Calu3 (cell line): ENCODE measurements at regions not wholly inside any gene's neighbourhood (a gene's known extent, or its start where the extent isn't known, plus 50 kb on each side); places are given as distances from the start of the nearest gene placed in this dataset.

Experiments
- BruUV-seq: library from RNA; stranded (reverse); fragments of 400-500 nt; replicated peaks from 2 replicates; lab custom pipeline; 2021; lab: Mats Ljungman, UMichigan
- CTCF ChIA-PET: fragments of 300-600 bp; sonication (Branson Sonifier 250); formaldehyde crosslinking; loops from one replicate; lab custom pipeline; 2022; ENCODE audit warnings: antibody characterized with exemption; lab: Charles Lee
- DNase-seq: peaks from one replicate; pipeline ENCODE4 v3.0.0; 2022
- H3K27ac Mint-ChIP-seq: one replicate; pipeline ENCODE4 v1.8.0; 2022; ENCODE audit warnings: mixed read lengths; ENCODE audit not compliant: unreplicated experiment
- H3K27me3 Mint-ChIP-seq: one replicate; pipeline ENCODE4 v1.8.0; 2022; ENCODE audit warnings: mixed read lengths; ENCODE audit not compliant: unreplicated experiment
- H3K36me3 Mint-ChIP-seq: one replicate; pipeline ENCODE4 v1.8.0; 2022; ENCODE audit warnings: mild to moderate bottlenecking, moderate library complexity, mixed read lengths; ENCODE audit not compliant: insufficient read depth, unreplicated experiment
- H3K4me1 Mint-ChIP-seq: one replicate; pipeline ENCODE4 v1.8.0; 2022; ENCODE audit warnings: mild to moderate bottlenecking, low read depth, mixed read lengths; ENCODE audit not compliant: unreplicated experiment
- H3K4me3 Mint-ChIP-seq: one replicate; pipeline ENCODE4 v1.8.0; 2022; ENCODE audit warnings: mild to moderate bottlenecking, low read depth, moderate library complexity, mixed read lengths; ENCODE audit not compliant: unreplicated experiment
- H3K9me3 Mint-ChIP-seq: one replicate; pipeline ENCODE4 v1.8.0; 2022; ENCODE audit warnings: low read depth, mixed read lengths; ENCODE audit not compliant: unreplicated experiment
- intact Hi-C: fragments of 100-400 bp; cut with micrococcal nuclease; formaldehyde crosslinking; loops from one replicate; pipeline ENCODE4 v1.10.0; 2022; ENCODE audit not compliant: unreplicated experiment
- TF ChIP-seq, protein P1 (sequence below): fragments of 200-600 bp; IDR thresholded peaks from one replicate; pipeline ENCODE4 v1.8.0; 2022; ENCODE audit warnings: antibody characterized with exemption; ENCODE audit not compliant: unreplicated experiment

DNA sequence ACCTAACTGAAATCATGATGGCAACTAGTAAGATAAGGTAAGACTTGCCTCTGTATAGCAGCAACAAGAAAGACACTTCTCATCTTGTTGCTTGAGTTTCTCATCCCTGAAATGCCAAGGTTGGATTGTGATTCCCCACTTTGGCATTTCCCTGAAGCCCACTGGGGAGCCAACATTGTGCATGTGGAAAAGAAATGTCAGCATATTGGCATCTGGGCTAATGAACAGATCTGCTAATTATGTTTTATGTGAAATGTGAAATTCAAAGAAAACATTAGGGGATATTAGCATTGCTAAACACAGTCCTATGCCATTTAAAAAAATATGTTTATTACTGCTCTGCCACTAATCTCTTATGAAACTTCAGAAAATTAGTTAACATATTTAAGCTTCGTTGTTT, 126.3 kb upstream of the PCSK2 start:
- H3K36me3 Mint-ChIP-seq: no peaks in the 10 kb centered on the region
- no peak for DNase-seq
- no peaks in the 10 kb centered on the region for H3K9me3 Mint-ChIP-seq
- no TSS peak for BruUV-seq
- no peaks in the 10 kb centered on the region for H3K4me1 Mint-ChIP-seq
- H3K4me3 Mint-ChIP-seq: no peak overlapping the region
- no peak overlapping the region for H3K27ac Mint-ChIP-seq
- intact Hi-C loops: no loop called here
- H3K27me3 Mint-ChIP-seq: no peaks in the 10 kb centered on the region
- TF ChIP-seq, protein P1, sequence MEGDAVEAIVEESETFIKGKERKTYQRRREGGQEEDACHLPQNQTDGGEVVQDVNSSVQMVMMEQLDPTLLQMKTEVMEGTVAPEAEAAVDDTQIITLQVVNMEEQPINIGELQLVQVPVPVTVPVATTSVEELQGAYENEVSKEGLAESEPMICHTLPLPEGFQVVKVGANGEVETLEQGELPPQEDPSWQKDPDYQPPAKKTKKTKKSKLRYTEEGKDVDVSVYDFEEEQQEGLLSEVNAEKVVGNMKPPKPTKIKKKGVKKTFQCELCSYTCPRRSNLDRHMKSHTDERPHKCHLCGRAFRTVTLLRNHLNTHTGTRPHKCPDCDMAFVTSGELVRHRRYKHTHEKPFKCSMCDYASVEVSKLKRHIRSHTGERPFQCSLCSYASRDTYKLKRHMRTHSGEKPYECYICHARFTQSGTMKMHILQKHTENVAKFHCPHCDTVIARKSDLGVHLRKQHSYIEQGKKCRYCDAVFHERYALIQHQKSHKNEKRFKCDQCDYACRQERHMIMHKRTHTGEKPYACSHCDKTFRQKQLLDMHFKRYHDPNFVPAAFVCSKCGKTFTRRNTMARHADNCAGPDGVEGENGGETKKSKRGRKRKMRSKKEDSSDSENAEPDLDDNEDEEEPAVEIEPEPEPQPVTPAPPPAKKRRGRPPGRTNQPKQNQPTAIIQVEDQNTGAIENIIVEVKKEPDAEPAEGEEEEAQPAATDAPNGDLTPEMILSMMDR: no peak
- CTCF ChIA-PET: no interaction called here

DNA sequence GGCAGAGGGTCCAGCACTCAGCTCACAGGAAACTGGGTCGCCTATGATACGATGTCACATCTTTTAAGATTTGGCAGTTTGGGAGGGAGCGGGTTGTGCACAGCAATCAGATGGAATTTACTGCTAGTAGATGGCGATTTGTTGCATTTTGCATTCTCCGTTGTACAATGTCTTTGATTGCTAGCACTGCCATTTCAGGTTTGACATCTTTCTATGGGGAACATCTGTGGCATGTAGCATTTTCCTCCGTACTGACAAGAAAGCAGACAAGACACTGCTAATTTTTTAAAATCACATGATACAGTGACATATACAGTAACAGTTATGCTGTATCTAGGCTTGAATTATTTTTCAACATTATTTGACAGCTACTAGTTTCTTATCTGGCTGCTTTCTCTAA, 119.7 kb upstream of the PCSK2 start:
- CTCF ChIA-PET: no interaction called here
- intact Hi-C loops: no loop called here

DNA sequence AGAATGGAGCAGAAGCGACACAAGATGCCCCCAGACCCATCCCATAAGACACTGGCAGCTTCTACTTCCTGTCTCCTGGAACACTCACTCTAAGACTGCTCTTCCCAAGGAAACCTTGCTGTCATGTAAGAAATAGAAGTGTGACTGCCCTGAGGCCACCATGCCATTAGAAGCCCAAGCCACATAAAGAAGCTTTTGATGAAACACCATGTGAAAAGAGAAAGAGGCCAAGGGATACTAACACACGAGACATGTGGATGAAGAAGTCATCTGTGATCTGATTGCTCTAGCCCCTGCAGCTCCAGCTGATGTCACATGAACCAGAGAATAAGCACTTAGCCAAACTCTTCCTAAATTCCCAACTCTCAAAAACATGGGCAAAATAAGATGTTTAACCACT, 117.9 kb upstream of the PCSK2 start:
- CTCF ChIA-PET: no interaction called here
- Mint-ChIP-seq H3K36me3 (no peaks in the 10 kb centered on the region), H3K27me3 (no peaks in the 10 kb centered on the region), H3K27ac (no peak overlapping the region), H3K4me1 (no peaks in the 10 kb centered on the region), H3K4me3 (no peak overlapping the region), H3K9me3 (no peaks in the 10 kb centered on the region)
- BruUV-seq: no TSS peak
- TF ChIP-seq, protein P1: no peak
- no peak for DNase-seq
- intact Hi-C loops: no loop called here

More for the DNA sequence above, 119.7 kb upstream of the PCSK2 start:
- H3K27ac Mint-ChIP-seq: no peak overlapping the region
- no peaks in the 10 kb centered on the region for H3K27me3 Mint-ChIP-seq
- H3K4me1 Mint-ChIP-seq: no peaks in the 10 kb centered on the region
- TF ChIP-seq, protein P1: no peak
- H3K4me3 Mint-ChIP-seq: no peak overlapping the region
- no peaks in the 10 kb centered on the region for H3K9me3 Mint-ChIP-seq
- DNase-seq: no peak
- no peaks in the 10 kb centered on the region for H3K36me3 Mint-ChIP-seq
- BruUV-seq: no TSS peak

DNA sequence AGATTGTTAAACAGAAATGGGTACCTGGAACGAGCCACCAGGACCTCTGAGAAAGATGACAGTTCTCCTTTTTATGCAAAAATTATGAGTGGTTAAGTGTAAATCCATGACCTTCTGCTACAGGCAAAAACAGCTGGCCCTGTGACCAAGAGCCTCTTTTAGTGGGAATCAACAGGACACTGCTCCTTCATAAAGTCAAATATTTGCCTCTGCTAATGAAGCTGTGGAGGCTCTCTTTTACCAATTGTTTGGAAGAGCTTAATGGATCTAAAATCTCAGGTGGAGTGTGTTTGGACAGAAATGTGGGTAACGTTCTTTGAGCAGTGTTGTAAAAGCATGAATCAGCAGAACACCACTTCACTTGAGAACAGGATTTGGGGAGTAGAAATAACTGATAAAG, 117.5 kb upstream of the PCSK2 start:
- no peak for DNase-seq
- CTCF ChIA-PET: no interaction called here
- H3K36me3 Mint-ChIP-seq: no peaks in the 10 kb centered on the region
- TF ChIP-seq, protein P1: no peak
- no peak overlapping the region for H3K27ac Mint-ChIP-seq
- intact Hi-C loops: no loop called here
- H3K27me3 Mint-ChIP-seq: no peaks in the 10 kb centered on the region
- H3K9me3 Mint-ChIP-seq: no peaks in the 10 kb centered on the region
- BruUV-seq: no TSS peak
- H3K4me3 Mint-ChIP-seq: no peak overlapping the region
- H3K4me1 Mint-ChIP-seq: no peaks in the 10 kb centered on the region
